ENCODE measurements at regions not wholly inside any gene's neighbourhood (a gene's known extent, or its start where the extent isn't known, plus 50 kb on each side); places are given as distances from the start of the nearest gene placed in this dataset.
"Not testable (repeated sequence)": the region's sequence is repeated elsewhere in the genome, so short reads cannot be mapped to it uniquely, and the experiment has no call there.

- H2AFZ ChIP-seq (ENCODE audit: insufficient read depth, low read length, poor library complexity), result no peak overlapping the region
- H3K4me2 ChIP-seq (ENCODE audit: low read length), result no peak overlapping the region
- H3K4me3 ChIP-seq (ENCODE audit: low read depth, low read length), result no peak overlapping the region
- no peaks in the 10 kb centered on the region for H3K79me2 ChIP-seq (ENCODE audit: control insufficient read depth, insufficient read depth, low read length, poor library complexity)
- no peak overlapping the region for H4K8ac ChIP-seq (ENCODE audit: low read depth, low read length)
- no peak overlapping the region for H3K4ac ChIP-seq (ENCODE audit: low read depth, low read length)
- no peak overlapping the region for H2BK120ac ChIP-seq (ENCODE audit: insufficient read depth, low read length, poor library complexity)
- H3K36me3 ChIP-seq (ENCODE audit: control insufficient read depth in 1 of 2, insufficient read depth in 2 of 2, low read length in 2 of 2), result no peaks in the 10 kb centered on the region
- no peaks in the 10 kb centered on the region for H3K27me3 ChIP-seq (ENCODE audit: insufficient read depth, low read length)
- DNase-seq, result no peak
- no peak overlapping the region for H2AK5ac ChIP-seq (ENCODE audit: low read length)
- no peaks in the 10 kb centered on the region for H3K79me1 ChIP-seq (ENCODE audit: low read length)
- H3K9me3 ChIP-seq (ENCODE audit: insufficient read depth, low read depth, low read length), result no peaks in the 10 kb centered on the region
- WGBS (ENCODE audit: extremely low coverage, insufficient coverage, insufficient read length), result no CpG with 5 or more reads among the region's 4 CpGs
- H3K14ac ChIP-seq (ENCODE audit: low read length), result no peak overlapping the region
- H3K18ac ChIP-seq (ENCODE audit: low read length), result no peak overlapping the region
- no peak overlapping the region for H4K91ac ChIP-seq (ENCODE audit: low read depth, low read length)
- no peak overlapping the region for H3K9ac ChIP-seq (ENCODE audit: low read length)
- H2BK12ac ChIP-seq (ENCODE audit: low read length), result no peak overlapping the region
- no peak overlapping the region for H2BK5ac ChIP-seq (ENCODE audit: low read depth, low read length, poor library complexity)
- no peaks in the 10 kb centered on the region for H3K4me1 ChIP-seq (ENCODE audit: control insufficient read depth in 1 of 2, insufficient read depth in 2 of 2, low read length in 2 of 2)
- no peak overlapping the region for H4K12ac ChIP-seq (ENCODE audit: low read depth, low read length)
- H3K23ac ChIP-seq (ENCODE audit: low read length), result no peak overlapping the region
- H3K27ac ChIP-seq (ENCODE audit: low read depth, low read length), result no peak overlapping the region
Measured at GRCh38 chr18:70390371-70391090, 101.7 kb downstream of the SOCS6 start.

GRCh38 chr18:70389036-70389435 lies 100.2 kb downstream of the SOCS6 start:
- not testable (repeated sequence) for H3K4me2 ChIP-seq (ENCODE audit: low read length); H3K79me2 ChIP-seq (ENCODE audit: control insufficient read depth, insufficient read depth, low read length, poor library complexity); DNase-seq; H3K27me3 ChIP-seq (ENCODE audit: insufficient read depth, low read length); H3K4ac ChIP-seq (ENCODE audit: low read depth, low read length); H3K18ac ChIP-seq (ENCODE audit: low read length); H3K4me3 ChIP-seq (ENCODE audit: low read depth, low read length); H3K27ac ChIP-seq (ENCODE audit: low read depth, low read length); H3K9me3 ChIP-seq (ENCODE audit: insufficient read depth, low read depth, low read length); H4K91ac ChIP-seq (ENCODE audit: low read depth, low read length); H2BK120ac ChIP-seq (ENCODE audit: insufficient read depth, low read length, poor library complexity); H2AFZ ChIP-seq (ENCODE audit: insufficient read depth, low read length, poor library complexity); H4K12ac ChIP-seq (ENCODE audit: low read depth, low read length); H3K36me3 ChIP-seq (ENCODE audit: control insufficient read depth in 1 of 2, insufficient read depth in 2 of 2, low read length in 2 of 2); H4K8ac ChIP-seq (ENCODE audit: low read depth, low read length); H3K79me1 ChIP-seq (ENCODE audit: low read length); H3K4me1 ChIP-seq (ENCODE audit: control insufficient read depth in 1 of 2, insufficient read depth in 2 of 2, low read length in 2 of 2); H3K14ac ChIP-seq (ENCODE audit: low read length); H3K23ac ChIP-seq (ENCODE audit: low read length); H2BK12ac ChIP-seq (ENCODE audit: low read length); H2BK5ac ChIP-seq (ENCODE audit: low read depth, low read length, poor library complexity); H3K9ac ChIP-seq (ENCODE audit: low read length); H2AK5ac ChIP-seq (ENCODE audit: low read length)
- no CpG with 5 or more reads among the region's 5 CpGs for WGBS (ENCODE audit: extremely low coverage, insufficient coverage, insufficient read length)

GRCh38 chr18:70387027-70387426 lies 98.2 kb downstream of the SOCS6 start:
- Histone ChIP-seq H2AFZ (ENCODE audit: insufficient read depth, low read length, poor library complexity) (no peak overlapping the region), H3K27ac (ENCODE audit: low read depth, low read length) (no peak overlapping the region), H3K14ac (ENCODE audit: low read length) (no peak overlapping the region), H2BK12ac (ENCODE audit: low read length) (no peak overlapping the region), H3K4me1 (ENCODE audit: control insufficient read depth in 1 of 2, insufficient read depth in 2 of 2, low read length in 2 of 2) (no peaks in the 10 kb centered on the region), H3K79me2 (ENCODE audit: control insufficient read depth, insufficient read depth, low read length, poor library complexity) (no peaks in the 10 kb centered on the region), H3K36me3 (ENCODE audit: control insufficient read depth in 1 of 2, insufficient read depth in 2 of 2, low read length in 2 of 2) (no peaks in the 10 kb centered on the region), H2BK120ac (ENCODE audit: insufficient read depth, low read length, poor library complexity) (no peak overlapping the region), H3K23ac (ENCODE audit: low read length) (no peak overlapping the region), H3K4me2 (ENCODE audit: low read length) (no peak overlapping the region), H2AK5ac (ENCODE audit: low read length) (no peak overlapping the region), H3K79me1 (ENCODE audit: low read length) (no peaks in the 10 kb centered on the region), H3K9me3 (ENCODE audit: insufficient read depth, low read depth, low read length) (no peaks in the 10 kb centered on the region), H3K9ac (ENCODE audit: low read length) (no peak overlapping the region), H3K4ac (ENCODE audit: low read depth, low read length) (no peak overlapping the region), H4K8ac (ENCODE audit: low read depth, low read length) (no peak overlapping the region), H4K12ac (ENCODE audit: low read depth, low read length) (no peak overlapping the region), H3K18ac (ENCODE audit: low read length) (no peak overlapping the region), H3K4me3 (ENCODE audit: low read depth, low read length) (no peak overlapping the region), H2BK5ac (ENCODE audit: low read depth, low read length, poor library complexity) (no peak overlapping the region), H3K27me3 (ENCODE audit: insufficient read depth, low read length) (no peaks in the 10 kb centered on the region), H4K91ac (ENCODE audit: low read depth, low read length) (no peak overlapping the region)
- WGBS (ENCODE audit: extremely low coverage, insufficient coverage, insufficient read length), result no CpG with 5 or more reads among the region's 1 CpG
- no peak for DNase-seq

- no peak overlapping the region for H3K9ac ChIP-seq (ENCODE audit: low read length)
- no peak overlapping the region for H3K18ac ChIP-seq (ENCODE audit: low read length)
- no peak overlapping the region for H4K8ac ChIP-seq (ENCODE audit: low read depth, low read length)
Measured at GRCh38 chr18:70386582-70386981, 97.7 kb downstream of the SOCS6 start.

More at GRCh38 chr18:70386582-70386981, 97.7 kb downstream of the SOCS6 start:
- no peak overlapping the region for H3K4me2 ChIP-seq (ENCODE audit: low read length)
- DNase-seq, result no peak
- no peaks in the 10 kb centered on the region for H3K9me3 ChIP-seq (ENCODE audit: insufficient read depth, low read depth, low read length)
- H3K4me3 ChIP-seq (ENCODE audit: low read depth, low read length), result no peak overlapping the region
- no peak overlapping the region for H4K12ac ChIP-seq (ENCODE audit: low read depth, low read length)
- H3K36me3 ChIP-seq (ENCODE audit: control insufficient read depth in 1 of 2, insufficient read depth in 2 of 2, low read length in 2 of 2), result no peaks in the 10 kb centered on the region
- no peak overlapping the region for H3K4ac ChIP-seq (ENCODE audit: low read depth, low read length)
- WGBS (ENCODE audit: extremely low coverage, insufficient coverage, insufficient read length), result no CpG with 5 or more reads among the region's 3 CpGs
- H2BK12ac ChIP-seq (ENCODE audit: low read length), result no peak overlapping the region
- H3K23ac ChIP-seq (ENCODE audit: low read length), result no peak overlapping the region
- H3K27ac ChIP-seq (ENCODE audit: low read depth, low read length), result no peak overlapping the region
- no peak overlapping the region for H2BK120ac ChIP-seq (ENCODE audit: insufficient read depth, low read length, poor library complexity)
- no peaks in the 10 kb centered on the region for H3K27me3 ChIP-seq (ENCODE audit: insufficient read depth, low read length)
- H3K14ac ChIP-seq (ENCODE audit: low read length), result no peak overlapping the region
- no peak overlapping the region for H4K91ac ChIP-seq (ENCODE audit: low read depth, low read length)
- no peak overlapping the region for H2BK5ac ChIP-seq (ENCODE audit: low read depth, low read length, poor library complexity)
- H2AFZ ChIP-seq (ENCODE audit: insufficient read depth, low read length, poor library complexity), result no peak overlapping the region
- no peaks in the 10 kb centered on the region for H3K79me2 ChIP-seq (ENCODE audit: control insufficient read depth, insufficient read depth, low read length, poor library complexity)
- peaks cover 0 to under 1% of the 10 kb centered on the region in 2 experiments for H3K4me1 ChIP-seq (ENCODE audit: control insufficient read depth in 1 of 2, insufficient read depth in 2 of 2, low read length in 2 of 2)
- no peak overlapping the region for H2AK5ac ChIP-seq (ENCODE audit: low read length)
- H3K79me1 ChIP-seq (ENCODE audit: low read length), result no peaks in the 10 kb centered on the region
